ENCODE measurements at regions not wholly inside any gene's neighbourhood (a gene's known extent, or its start where the extent isn't known, plus 50 kb on each side); places are given as distances from the start of the nearest gene placed in this dataset.

- no peak for DNase-seq (ENCODE audit: low read depth in 4 of 4, low spot score in 3 of 4)
Observed at GRCh38 chr5:33235304-33235703, 205.5 kb upstream of the TARS1 start.

DNA sequence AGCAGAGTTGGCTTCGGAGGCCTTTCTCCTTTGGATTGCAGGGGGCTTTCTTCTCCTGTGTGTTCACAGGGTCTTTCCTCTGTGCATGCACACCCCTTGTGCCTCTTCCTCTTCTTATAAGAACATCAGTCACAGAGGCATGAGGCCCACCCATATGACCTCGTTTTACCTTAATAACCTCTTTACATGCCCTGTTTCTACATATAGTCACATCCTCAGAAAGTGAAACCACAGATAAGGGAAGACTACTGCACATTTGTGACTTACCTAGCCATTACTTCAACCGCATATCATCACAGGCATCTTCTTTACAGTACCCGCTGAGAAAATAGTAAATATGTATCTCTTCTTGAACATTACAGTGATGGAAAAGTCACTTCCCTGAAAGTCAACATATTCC lies 204.9 kb upstream of the TARS1 start:
- DNase-seq (ENCODE audit: low read depth in 4 of 4, low spot score in 3 of 4): no peak

DNA sequence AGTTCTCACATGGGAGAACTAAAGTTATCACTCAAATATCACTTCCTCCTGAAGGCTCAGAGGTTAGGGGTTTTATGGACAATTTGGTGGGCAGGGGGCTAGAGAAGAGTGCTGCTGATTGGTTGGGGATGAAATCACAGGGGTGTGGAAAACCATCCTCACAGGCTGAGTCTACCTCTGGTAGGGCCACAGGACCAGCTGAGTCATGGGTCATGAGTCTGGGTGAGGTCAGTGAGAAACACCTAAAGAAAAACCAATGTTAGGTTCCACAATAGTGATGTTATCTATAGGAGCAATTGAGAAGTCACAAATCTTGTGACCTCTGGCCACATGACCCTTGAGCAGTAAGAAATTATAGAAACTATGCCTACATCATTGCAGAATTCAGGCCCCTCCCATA lies 203.3 kb upstream of the TARS1 start:
- DNase-seq (ENCODE audit: low read depth in 4 of 4, low spot score in 3 of 4): no peak

- no peak for DNase-seq (ENCODE audit: low read depth in 4 of 4, low spot score in 3 of 4)
Observed at GRCh38 chr5:33238826-33239695, 201.7 kb upstream of the TARS1 start.

DNA sequence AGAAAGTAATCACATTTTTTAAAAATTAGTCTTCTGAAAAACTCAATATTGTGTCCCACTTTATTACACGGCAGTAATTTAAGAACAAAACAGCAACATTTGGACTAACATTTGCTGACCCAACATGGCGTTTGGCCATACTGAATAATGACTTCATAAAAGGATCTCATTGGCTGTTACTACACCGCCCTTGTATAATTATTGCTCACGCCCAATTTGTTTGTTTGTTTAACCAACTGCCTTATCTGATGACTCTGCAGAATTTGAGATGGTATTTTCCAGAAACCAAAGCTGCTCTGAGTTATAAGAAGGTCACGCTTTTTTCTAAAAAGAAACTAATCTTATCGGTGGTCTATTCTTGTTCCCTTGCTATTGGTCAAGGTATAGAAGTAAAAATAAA lies 200.2 kb upstream of the TARS1 start:
- no peak for DNase-seq (ENCODE audit: low read depth in 4 of 4, low spot score in 3 of 4)

- no peak for DNase-seq (ENCODE audit: low read depth in 4 of 4, low spot score in 3 of 4)
Observed at GRCh38 chr5:33241802-33242201, 199.0 kb upstream of the TARS1 start.

DNA sequence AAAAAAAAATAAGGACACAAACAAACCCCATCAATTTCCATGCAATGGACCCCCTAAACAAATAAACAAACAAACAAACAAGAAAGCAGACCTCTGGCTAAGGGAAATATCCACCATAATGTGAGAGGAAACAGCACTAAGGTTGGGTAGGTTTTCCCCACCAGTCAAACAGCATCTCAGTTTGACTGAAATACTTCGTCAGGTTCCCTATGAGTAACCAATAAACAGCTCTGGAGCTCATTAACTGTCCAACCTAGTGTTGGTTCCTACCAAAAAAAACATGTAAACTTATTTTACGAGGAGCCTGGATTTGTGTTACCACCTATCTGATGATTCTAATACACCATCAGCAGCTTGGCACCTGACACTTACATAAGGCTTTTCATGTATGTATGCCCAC lies 198.5 kb upstream of the TARS1 start:
- DNase-seq (ENCODE audit: low read depth in 4 of 4, low spot score in 3 of 4): no peak

GRCh38 chr5:33244441-33245150 lies 196.2 kb upstream of the TARS1 start:
- DNase-seq (ENCODE audit: low read depth in 4 of 4, low spot score in 3 of 4): no peak

DNA sequence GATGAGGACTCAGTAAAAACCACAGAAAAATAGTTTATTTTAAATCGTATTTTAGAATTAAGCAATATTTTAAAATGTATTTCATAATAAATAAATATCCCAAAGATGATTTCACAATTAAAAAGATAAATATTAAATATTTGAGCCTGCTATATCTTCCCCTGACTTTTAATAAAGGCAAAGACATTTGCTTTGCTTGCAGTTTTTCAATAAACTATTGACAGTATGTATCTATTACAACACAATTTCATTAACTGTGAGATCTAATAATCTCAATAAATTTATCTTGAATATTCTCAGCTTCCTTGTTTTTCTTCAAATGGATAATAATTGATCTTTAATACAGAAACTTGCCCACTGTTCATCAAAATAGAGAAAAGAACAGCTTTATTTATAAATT lies 186.2 kb upstream of the TARS1 start:
- DNase-seq (ENCODE audit: low read depth in 4 of 4, low spot score in 3 of 4): no peak

DNA sequence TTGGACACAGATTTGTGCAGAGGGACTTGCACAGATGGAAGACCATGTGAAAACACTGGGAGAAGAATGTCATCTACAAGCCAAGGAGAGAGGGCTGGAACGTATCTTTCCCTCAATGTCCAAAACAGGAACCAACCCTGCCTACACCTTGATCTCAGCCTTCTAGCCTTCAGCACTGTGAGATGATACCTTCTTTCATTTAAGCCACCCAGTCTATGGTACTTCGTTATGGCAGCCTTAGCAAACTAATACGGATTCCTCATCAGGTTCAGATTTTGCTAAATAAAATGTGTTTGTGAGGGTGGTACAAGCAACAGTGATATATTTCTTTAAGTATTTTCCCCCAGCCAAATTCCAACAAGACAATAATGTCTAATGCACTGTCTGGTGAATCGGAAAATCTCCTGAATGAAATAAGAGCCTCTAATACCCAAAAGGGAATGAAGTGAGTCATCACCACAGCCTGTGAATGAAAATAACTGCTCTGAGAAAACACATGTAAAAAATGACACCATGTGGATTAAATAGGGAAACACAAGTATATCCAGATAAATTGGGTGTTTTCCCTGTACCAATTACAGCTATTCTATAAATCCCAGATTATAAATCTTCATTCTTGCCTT lies 182.8 kb upstream of the TARS1 start:
- no peak for DNase-seq (ENCODE audit: low read depth in 4 of 4, low spot score in 3 of 4)

GRCh38 chr5:33258553-33258952 lies 182.2 kb upstream of the TARS1 start:
- DNase-seq (ENCODE audit: low read depth in 4 of 4, low spot score in 3 of 4): no peak

DNA sequence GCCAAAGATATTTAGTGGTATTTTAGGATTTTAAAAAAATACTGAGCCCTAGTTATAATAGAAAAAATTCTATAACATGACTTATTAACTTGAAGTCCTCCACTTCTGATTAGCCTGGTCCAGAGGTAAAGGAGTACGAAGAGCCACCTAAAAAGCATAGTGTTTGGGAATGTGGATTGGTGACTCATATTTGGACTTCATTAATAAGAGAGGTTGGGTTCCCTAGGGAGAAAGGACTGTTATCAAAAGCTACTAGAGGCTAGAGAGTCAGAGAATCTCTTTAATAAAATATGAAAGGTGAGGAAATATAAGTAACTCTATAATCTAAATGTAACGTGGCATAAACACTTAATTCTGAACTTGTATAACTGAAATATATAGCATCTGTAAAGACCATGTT lies 180.7 kb upstream of the TARS1 start:
- no peak for DNase-seq (ENCODE audit: low read depth in 4 of 4, low spot score in 3 of 4)

GRCh38 chr5:33261305-33261704 lies 179.5 kb upstream of the TARS1 start:
- no peak for DNase-seq (ENCODE audit: low read depth in 4 of 4, low spot score in 3 of 4)

- DNase-seq (ENCODE audit: low read depth in 4 of 4, low spot score in 3 of 4): no peak
Observed at GRCh38 chr5:33261747-33262146, 179.0 kb upstream of the TARS1 start.

GRCh38 chr5:33267801-33268200 lies 173.0 kb upstream of the TARS1 start:
- DNase-seq (ENCODE audit: low read depth in 4 of 4, low spot score in 3 of 4): no peak

- no peak for DNase-seq (ENCODE audit: low read depth in 4 of 4, low spot score in 3 of 4)
Observed at GRCh38 chr5:33268374-33268773, 172.4 kb upstream of the TARS1 start.

GRCh38 chr5:33270671-33271070 lies 170.1 kb upstream of the TARS1 start:
- no peak for DNase-seq (ENCODE audit: low read depth in 4 of 4, low spot score in 3 of 4)

- no peak for DNase-seq (ENCODE audit: low read depth in 4 of 4, low spot score in 3 of 4)
Observed at GRCh38 chr5:33271606-33272005, 169.2 kb upstream of the TARS1 start.

- no peak for DNase-seq (ENCODE audit: low read depth in 4 of 4, low spot score in 3 of 4)
Observed at GRCh38 chr5:33272288-33272687, 168.5 kb upstream of the TARS1 start.

GRCh38 chr5:33273985-33274384 lies 166.8 kb upstream of the TARS1 start:
- no peak for DNase-seq (ENCODE audit: low read depth in 4 of 4, low spot score in 3 of 4)

GRCh38 chr5:33275391-33275790 lies 165.4 kb upstream of the TARS1 start:
- DNase-seq (ENCODE audit: low read depth in 4 of 4, low spot score in 3 of 4): no peak

All from right renal pelvis (tissue), 4 donors.